SIG-M5 treated with dmso at 0.1 percent for 504 hours (cell line): ENCODE measurements at regions not wholly inside any gene's neighbourhood (a gene's known extent, or its start where the extent isn't known, plus 50 kb on each side); places are given as distances from the start of the nearest gene placed in this dataset.
A peak's percentile ranks its signal among the peaks of the same experiment; 100 is the strongest.
"Not testable (repeated sequence)": the region's sequence is repeated elsewhere in the genome, so short reads cannot be mapped to it uniquely, and the experiment has no call there.

Source experiments
- DNase-seq: peaks from one replicate; lab custom pipeline; 2025; ENCODE audit not compliant: unreplicated experiment; lab: John Stamatoyannopoulos, UW

- no peak for DNase-seq
Measured at GRCh38 chr3:26763723-26764122, 141.2 kb downstream of the LRRC3B start.

GRCh38 chr3:26766031-26766430, 143.5 kb downstream of the LRRC3B start:
- no peak for DNase-seq

- no peak for DNase-seq
Measured at GRCh38 chr3:26768068-26768651, 145.6 kb downstream of the LRRC3B start.

GRCh38 chr3:26799679-26800317, 177.2 kb downstream of the LRRC3B start:
- peak; percentile 61 for DNase-seq

GRCh38 chr3:26807272-26807671, 184.7 kb downstream of the LRRC3B start:
- DNase-seq = no peak

- DNase-seq = no peak
Measured at GRCh38 chr3:26825454-26825853, 202.9 kb downstream of the LRRC3B start.

GRCh38 chr3:26827169-26827568, 204.6 kb downstream of the LRRC3B start:
- DNase-seq = no peak

- no peak for DNase-seq
Measured at GRCh38 chr3:26838026-26838425, 215.5 kb downstream of the LRRC3B start.

GRCh38 chr3:26839001-26839400, 216.4 kb downstream of the LRRC3B start:
- no peak for DNase-seq

GRCh38 chr3:26840272-26840870, 217.8 kb downstream of the LRRC3B start:
- DNase-seq = no peak

GRCh38 chr3:26845194-26845593, 222.6 kb downstream of the LRRC3B start:
- DNase-seq = no peak

- DNase-seq = no peak
Measured at GRCh38 chr3:26847680-26848079, 225.1 kb downstream of the LRRC3B start.

GRCh38 chr3:26894443-26894842, 271.9 kb downstream of the LRRC3B start:
- no peak for DNase-seq

- DNase-seq = no peak
Measured at GRCh38 chr3:26915208-26915607, 292.6 kb downstream of the LRRC3B start.

GRCh38 chr3:26920646-26921478, 298.3 kb downstream of the LRRC3B start:
- no peak for DNase-seq

GRCh38 chr3:26931896-26932295, 309.3 kb downstream of the LRRC3B start:
- no peak for DNase-seq

- DNase-seq = no peak
Measured at GRCh38 chr3:26932752-26933151, 310.2 kb downstream of the LRRC3B start.

- DNase-seq = not testable (repeated sequence)
Measured at GRCh38 chr3:26945480-26945879, 322.9 kb downstream of the LRRC3B start.

GRCh38 chr3:26960382-26960781, 337.8 kb downstream of the LRRC3B start:
- DNase-seq = no peak

- DNase-seq = no peak
Measured at GRCh38 chr3:26962492-26963360, 340.2 kb downstream of the LRRC3B start.

GRCh38 chr3:26963361-26963743, 340.8 kb downstream of the LRRC3B start:
- peak; percentile 16 for DNase-seq
